ENCODE measurements at regions not wholly inside any gene's neighbourhood (a gene's known extent, or its start where the extent isn't known, plus 50 kb on each side); places are given as distances from the start of the nearest gene placed in this dataset.

- no peak for TF ChIP-seq ZNF609 (CRISPR knock-in tag; IDR thresholded peaks at IDR 0.05; ENCODE audit: borderline replicate concordance)
- TF ChIP-seq POLR2A (IDR thresholded peaks at IDR 0.05; ENCODE audit: insufficient read depth in 1 of 2, low read depth in 2 of 2, low read length in 2 of 2), result no peak
- TF ChIP-seq ZKSCAN1 (IDR thresholded peaks at IDR 0.05; ENCODE audit: low read length), result no peak
- no peak for TF ChIP-seq ZNF570 (CRISPR knock-in tag; IDR thresholded peaks at IDR 0.05; ENCODE audit: borderline replicate concordance)
- TF ChIP-seq NR1H2 (CRISPR knock-in tag; IDR thresholded peaks at IDR 0.05; ENCODE audit: borderline replicate concordance, low read depth), result no peak
- no peak for TF ChIP-seq BHLHE40 (IDR thresholded peaks at IDR 0.05; ENCODE audit: low read length)
- TF ChIP-seq MXD1 (CRISPR knock-in tag; IDR thresholded peaks at IDR 0.05), result no peak
- no peak for TF ChIP-seq SMAD9 (CRISPR knock-in tag; IDR thresholded peaks at IDR 0.05)
- no peak for TF ChIP-seq JUN (CRISPR knock-in tag; IDR thresholded peaks at IDR 0.05)
- no peak for TF ChIP-seq ZNF724P (CRISPR knock-in tag; IDR thresholded peaks at IDR 0.05; ENCODE audit: borderline replicate concordance)
- TF ChIP-seq POLR2AphosphoS5 (IDR thresholded peaks at IDR 0.05; ENCODE audit: low read depth, low read length), result no peak
- no peak for TF ChIP-seq ZBTB8A (CRISPR knock-in tag; IDR thresholded peaks at IDR 0.05; ENCODE audit: borderline replicate concordance, low read depth)
These were observed 448.3 kb upstream of the NMUR2 start for GRCh38 chr5:152853361-152853760.
